ENCODE measurements at regions not wholly inside any gene's neighbourhood (a gene's known extent, or its start where the extent isn't known, plus 50 kb on each side); places are given as distances from the start of the nearest gene placed in this dataset.

- TF ChIP-seq CTCF (IDR thresholded peaks at IDR 0.05), result no peak
- no peak for TF ChIP-seq ZFX (IDR thresholded peaks at IDR 0.05; ENCODE audit: borderline replicate concordance)
Observed at GRCh38 chr12:127509066-127509778, 757.7 kb upstream of the TMEM132C start.
